ENCODE measurements at regions not wholly inside any gene's neighbourhood (a gene's known extent, or its start where the extent isn't known, plus 50 kb on each side); places are given as distances from the start of the nearest gene placed in this dataset.

GRCh38 chr19:30255791-30256495 is 116.2 kb upstream of the ZNF536 start:
- TF ChIP-seq ZBED1 (IDR thresholded peaks at IDR 0.05; ENCODE audit: borderline replicate concordance) (no peak), RCOR1 (conservative IDR thresholded peaks at IDR 0.05; ENCODE audit: low read depth, low read length) (no peak), NFYB (IDR thresholded peaks at IDR 0.05; ENCODE audit: insufficient read depth, low read depth, low read length) (no peak), POLR2AphosphoS5 (IDR thresholded peaks at IDR 0.05; ENCODE audit: low read length) (no peak), BCL3 (IDR thresholded peaks at IDR 0.05; ENCODE audit: borderline replicate concordance, insufficient read depth, low read depth, low read length, poor library complexity, severe bottlenecking) (no peak), HDAC2 (IDR thresholded peaks at IDR 0.05) (no peak), CHD2 (IDR thresholded peaks at IDR 0.05; ENCODE audit: borderline replicate concordance, low read depth, low read length) (no peak), EP300 (IDR thresholded peaks at IDR 0.05; ENCODE audit: borderline replicate concordance in 1 of 2, control insufficient read depth in 1 of 2, low read depth in 2 of 2, low read length in 2 of 2) (no peak), TCF7 (IDR thresholded peaks at IDR 0.05; ENCODE audit: borderline replicate concordance) (no peak), RELB (IDR thresholded peaks at IDR 0.05; ENCODE audit: low read depth) (no peak), RUNX3 (IDR thresholded peaks at IDR 0.05; ENCODE audit: low read length) (no peak), NFYA (IDR thresholded peaks at IDR 0.05; ENCODE audit: borderline replicate concordance, low read depth, low read length) (no peak), POLR2A (IDR thresholded peaks at IDR 0.05; ENCODE audit: low read depth, low read length) (no peak)
